ENCODE measurements at regions not wholly inside any gene's neighbourhood (a gene's known extent, or its start where the extent isn't known, plus 50 kb on each side); places are given as distances from the start of the nearest gene placed in this dataset.
"Not testable (repeated sequence)": the region's sequence is repeated elsewhere in the genome, so short reads cannot be mapped to it uniquely, and the experiment has no call there.

DNA sequence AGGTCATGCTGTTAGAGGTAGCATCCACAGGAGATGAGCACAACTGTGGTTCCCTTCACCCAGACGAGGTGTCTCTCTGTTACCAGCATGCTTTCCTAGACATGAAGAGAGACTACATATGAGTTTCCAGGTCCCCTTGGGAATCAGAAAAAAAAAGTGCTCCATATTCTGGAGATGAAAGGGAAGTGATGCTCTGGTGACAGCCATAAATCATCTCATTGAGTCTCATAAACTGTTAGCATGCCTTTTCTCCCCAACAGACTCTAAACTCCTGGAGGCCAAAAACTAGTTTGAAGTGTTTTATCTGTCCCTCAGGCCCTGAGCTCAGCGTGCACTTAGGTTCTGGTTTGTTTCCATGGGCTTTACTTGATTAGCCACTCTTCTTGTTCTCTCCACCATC is 124.6 kb upstream of the CREB1 start:
- no peak for DNase-seq (ENCODE audit: low read depth in 2 of 2)

DNA sequence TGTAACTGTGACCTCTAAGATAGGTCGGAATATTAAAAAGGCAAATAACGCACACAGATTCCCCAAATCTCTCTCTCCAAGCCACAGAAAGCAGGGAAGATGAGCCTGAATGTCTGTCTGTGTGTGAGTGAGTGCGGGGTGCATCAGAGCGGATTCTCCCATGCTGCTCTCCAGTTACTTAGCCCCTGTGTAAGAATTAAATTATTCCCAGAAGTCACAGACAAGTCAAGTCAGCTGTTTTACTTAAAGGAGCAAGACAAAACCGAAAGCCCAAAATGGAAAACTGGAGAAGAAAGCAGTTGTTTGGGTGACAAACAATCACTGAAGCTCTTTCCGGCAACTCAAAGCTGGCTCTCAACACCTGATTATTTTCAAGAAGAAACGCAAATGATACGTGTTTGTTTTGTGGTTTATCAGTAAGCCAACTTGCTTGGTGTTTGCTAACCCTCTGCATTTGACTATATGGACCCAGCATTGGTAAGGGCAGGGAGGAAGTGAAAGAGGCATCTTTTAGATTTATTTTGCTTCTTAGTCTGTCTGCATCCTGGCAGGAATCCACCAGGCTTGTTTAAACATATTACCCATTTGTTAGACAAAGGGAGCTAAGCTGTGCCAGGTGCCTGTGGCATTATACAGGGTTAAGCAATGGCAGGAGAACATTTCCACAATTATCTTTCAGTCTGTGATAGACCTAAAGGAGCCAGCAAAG is 121.5 kb upstream of the CREB1 start:
- peak in 1 of 2 donors; percentile 12 for DNase-seq (ENCODE audit: low read depth in 2 of 2)

DNA sequence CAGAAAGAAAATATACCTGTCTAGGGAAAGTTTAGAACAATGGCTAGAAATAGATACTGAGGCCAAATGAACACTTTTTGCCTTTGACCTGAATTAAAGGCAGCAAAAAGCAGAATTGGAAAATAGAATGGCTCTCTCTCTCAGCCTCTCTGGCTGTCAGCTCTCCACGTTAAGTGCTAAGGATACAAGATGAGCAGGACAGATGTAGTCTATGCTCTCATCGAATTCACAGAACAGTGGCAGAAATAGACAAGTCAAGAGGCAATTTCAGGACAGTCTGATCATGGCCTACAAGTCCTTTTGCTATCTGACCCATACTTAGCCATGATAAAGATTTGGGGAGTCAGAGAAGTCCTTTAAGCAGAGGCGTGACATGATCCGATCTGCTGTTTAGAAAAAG is 120.2 kb upstream of the CREB1 start:
- no peak for DNase-seq (ENCODE audit: low read depth in 2 of 2)

DNA sequence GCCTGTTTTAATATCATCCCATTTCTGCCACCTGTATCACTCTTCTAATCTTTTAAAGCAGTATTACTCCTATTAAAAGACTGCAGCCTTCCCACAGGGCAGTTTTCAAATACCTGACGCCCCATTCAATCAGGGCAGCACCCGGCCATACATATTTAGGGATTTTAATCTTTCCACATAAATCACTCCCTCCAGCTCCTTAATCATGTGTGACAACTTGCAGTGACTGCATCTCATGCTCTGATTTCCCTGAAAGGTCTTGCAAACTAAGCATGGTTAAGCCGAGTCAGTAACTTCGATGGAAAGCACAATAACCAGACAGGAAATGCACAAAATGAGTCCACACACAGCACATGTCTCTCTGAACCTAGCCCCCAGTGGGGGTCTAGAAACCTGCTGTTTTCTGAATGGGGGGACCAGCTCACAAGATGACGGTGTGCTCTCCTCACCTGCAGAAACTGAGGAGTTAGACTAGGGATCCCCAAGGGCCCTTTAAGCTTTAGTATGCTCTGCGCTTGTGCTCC is 116.9 kb upstream of the CREB1 start:
- no peak for DNase-seq (ENCODE audit: low read depth in 2 of 2)

DNA sequence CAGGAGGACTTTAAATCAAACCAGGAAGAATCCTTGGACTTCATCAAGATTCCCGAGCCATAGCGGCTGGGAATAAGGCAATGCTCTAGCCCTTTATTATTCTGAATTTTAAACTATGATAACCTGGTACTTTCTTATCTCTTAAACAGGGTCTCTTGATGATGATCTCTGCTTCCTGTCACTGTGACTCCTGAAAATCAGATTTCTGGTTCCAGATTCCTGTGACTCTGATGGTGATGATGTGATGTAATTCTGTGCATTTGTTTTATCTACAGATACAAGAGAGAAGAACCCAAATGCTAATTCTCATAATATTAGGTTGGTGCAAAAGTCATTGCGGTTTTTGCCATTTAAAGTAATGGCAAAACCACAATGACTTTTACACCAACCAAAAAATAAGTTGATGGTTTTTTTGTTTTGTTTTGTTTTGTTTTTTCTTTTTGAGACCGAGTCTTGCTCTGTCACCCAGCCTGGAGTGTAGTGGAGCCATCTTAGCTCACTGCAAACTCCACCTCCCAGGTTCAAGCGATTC is 116.3 kb upstream of the CREB1 start:
- DNase-seq (ENCODE audit: low read depth in 2 of 2): no peak

DNA sequence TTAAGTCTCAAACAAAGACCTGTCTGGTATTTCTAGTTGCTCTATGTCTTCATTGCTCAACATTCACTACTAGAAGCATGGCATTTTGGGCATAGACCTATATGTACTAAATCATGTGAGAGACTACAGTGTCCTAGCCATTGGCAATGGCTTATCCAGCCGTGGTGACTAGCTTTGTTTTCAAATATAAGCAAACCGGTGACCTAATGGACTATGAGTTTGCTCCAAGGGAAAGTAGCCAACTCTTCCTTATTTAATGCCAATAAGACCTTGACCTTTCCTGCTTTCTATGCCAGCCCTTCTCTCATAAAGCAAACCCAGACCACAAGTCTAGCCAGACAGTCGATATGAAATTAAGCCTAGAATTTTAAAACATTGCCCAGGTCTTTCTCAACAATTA is 113.7 kb upstream of the CREB1 start:
- peak in 1 of 2 donors; percentile 7 for DNase-seq (ENCODE audit: low read depth in 2 of 2)

DNA sequence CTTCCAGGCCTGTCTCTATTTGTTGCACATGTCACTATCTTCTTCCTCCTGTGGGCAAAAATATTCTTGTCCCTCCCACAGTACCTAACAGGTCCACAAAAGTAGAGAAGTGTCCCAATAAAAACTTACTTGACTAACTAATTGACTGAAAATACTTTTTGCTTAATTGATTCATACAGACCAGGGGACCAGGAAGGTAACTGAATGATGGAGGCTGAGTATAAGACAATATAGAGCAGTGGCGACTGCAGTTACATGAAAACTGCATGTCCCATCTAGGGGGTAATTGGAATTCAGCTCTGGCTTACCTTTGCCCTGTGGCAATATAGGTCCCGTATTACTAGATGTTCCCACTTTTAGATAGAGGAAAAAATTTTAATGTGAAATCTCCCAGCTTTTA is 112.9 kb upstream of the CREB1 start:
- no peak for DNase-seq (ENCODE audit: low read depth in 2 of 2)

DNA sequence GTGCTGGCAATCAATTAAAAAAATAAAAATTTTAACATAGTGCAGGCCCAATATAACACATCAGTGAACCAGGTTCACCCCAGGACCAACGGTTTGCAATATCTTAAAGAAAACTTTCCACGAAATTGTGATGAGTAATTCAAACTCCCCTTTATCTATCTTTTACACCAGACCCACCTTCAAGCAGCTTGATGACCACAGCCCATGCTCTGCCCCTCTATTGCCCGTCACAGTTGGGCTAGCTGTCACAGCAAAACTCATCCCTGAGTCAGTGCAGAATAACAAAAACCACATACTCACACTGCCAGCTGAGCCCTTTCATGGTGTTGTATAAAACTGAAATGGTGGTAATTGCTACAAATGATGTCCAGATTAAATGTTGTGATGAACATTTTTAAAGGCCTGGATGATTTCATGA is 112.5 kb upstream of the CREB1 start:
- no peak for DNase-seq (ENCODE audit: low read depth in 2 of 2)

DNA sequence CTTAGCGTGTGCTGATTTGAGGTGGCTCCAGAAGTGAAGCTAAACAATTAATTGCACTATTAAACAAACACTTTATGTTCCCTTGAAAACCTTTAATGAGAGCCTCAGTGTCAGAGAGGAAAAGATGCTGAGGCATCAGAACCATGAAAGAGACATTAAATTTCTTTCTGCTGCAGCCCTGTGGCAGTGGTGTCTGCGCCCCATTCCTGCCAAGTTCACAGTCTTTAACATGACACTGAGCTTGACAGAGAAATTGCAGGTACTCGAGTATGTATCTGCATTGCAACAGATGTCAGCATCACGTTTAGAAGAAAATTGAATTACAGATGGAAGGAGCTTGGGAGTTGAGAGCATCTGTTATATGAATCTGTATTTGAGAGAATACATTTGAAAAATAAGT is 111.3 kb upstream of the CREB1 start:
- DNase-seq (ENCODE audit: low read depth in 2 of 2): no peak

DNA sequence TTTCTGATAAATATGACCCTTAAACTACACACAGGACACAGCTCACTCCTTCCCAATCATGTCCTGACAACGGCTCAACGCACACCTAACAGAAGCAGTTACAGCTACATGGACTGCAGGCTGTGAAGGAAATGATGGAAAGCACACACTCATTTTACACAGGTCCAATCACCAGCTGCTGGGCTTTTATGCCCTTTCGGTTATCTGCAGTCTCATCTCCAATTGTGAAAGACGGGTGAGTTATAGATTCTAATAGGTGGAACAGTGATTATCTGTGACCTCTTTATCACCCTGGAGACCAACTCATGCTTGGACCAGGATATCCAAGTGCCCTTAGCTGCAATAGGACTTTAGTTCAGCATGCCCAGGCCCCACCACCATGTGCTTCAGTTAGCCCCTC is 110.4 kb upstream of the CREB1 start:
- no peak for DNase-seq (ENCODE audit: low read depth in 2 of 2)

DNA sequence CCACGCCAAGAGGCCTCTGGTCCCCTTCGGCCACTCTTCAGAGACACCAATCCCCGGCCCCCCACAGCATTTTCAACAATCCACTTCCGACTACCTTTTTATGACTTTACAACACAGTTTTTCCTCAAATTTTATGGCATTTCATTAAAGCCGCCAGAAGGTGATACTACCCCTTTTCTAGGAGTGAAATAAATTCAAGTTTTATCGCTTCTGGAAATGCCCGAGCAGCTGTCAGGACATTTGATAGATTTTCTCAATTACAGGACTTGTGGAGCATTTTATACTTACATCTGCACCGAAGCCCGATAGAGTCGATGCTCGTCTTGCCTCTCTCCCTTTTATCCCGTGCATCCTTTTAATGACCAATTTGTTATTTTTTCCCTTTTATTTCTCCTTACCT is 108.1 kb upstream of the CREB1 start:
- DNase-seq (ENCODE audit: low read depth in 2 of 2): no peak

DNA sequence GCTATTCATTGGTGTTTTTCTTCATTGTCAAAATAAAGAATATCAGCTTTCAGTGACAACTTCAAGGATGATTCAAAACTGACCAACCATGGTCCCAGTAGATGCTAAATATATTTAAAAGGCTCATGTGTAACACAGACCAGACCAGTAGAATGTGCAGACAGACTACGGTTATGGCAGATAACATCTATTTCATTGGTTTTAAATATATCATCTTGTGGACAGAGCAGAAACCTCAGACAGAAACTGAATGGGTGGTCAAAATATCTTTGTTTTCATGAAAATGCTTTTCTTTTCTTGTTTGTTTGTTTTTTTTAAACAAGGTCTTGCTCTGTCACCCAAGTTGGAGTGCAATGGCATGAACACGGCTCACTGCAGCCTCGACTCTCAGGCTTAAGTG is 107.4 kb upstream of the CREB1 start:
- no peak for DNase-seq (ENCODE audit: low read depth in 2 of 2)

DNA sequence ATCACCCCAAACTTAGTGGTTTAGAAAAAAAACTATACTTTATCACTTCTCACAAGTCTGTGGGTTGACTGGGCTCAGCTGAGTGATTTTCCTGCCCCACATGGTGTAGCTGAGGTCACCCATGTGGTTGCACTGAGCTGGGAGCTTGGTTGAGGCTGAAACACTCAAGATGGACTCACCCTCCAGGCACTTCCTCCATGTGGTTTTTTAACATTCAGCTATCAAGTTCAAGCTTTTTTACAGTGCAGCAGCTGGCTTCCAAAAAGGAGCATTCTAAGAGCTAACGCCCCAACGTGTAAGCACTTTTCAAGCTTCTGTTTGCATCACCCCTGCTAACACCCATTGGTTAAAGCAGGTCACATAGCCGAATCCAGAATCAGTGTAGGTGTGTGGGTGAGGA is 105.9 kb upstream of the CREB1 start:
- DNase-seq (ENCODE audit: low read depth in 2 of 2): no peak

DNA sequence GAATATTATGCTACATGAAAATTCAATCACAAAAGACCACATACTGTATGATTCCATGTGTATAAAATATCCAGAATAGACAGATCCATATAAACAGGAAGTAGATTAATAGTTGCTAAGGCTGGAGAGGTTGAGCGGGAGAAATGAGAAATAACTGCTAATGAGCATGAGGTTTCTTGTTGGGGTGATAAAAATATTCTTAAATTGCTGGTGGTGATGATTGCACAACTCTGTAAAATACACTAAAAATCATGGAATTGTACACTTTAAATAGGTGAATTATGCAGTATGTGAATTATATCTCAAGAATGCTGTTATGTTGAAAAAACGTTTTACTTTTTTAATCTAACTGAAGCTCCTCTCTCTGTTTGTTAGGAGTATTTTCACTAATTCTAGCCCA is 101.8 kb upstream of the CREB1 start:
- no peak for DNase-seq (ENCODE audit: low read depth in 2 of 2)

DNA sequence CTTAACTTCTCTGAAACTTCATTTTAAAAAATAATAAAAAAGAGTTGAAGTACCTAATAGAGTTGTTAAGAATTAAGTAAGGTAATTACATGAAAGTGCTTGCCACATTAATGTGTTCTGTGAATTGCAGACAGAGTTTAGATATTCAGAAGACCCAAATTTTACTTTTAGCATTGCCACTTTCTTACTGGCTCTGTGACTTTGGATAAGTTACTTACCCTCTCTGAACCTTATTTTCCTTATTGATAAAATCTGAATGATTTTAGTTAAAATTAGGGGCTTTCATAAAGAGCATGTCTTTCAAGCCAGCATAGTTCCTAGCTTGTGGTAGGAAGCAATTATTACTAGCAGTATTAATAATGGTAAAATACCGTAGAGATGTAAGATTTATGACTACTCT is 101.2 kb upstream of the CREB1 start:
- no peak for DNase-seq (ENCODE audit: low read depth in 2 of 2)

DNA sequence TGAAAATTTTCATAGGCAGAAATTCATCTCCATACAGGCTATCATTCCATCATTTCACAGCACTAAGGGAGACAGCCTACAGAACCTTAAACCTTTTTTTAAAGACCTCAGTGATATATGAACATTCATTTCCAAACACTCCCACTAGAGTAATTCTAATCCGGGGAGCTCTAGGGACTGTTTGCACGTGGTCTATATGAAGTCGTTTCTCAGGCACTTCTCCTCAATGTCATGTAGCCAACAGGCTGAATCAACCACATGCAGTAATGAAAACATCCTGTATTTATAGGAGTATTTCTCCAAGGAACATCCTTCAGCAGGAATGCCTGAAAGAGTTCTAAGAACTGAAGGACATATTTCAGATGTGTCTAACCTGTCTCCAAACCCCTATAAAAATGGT is 97.3 kb upstream of the CREB1 start:
- peak in 1 of 2 donors; percentile 5 for DNase-seq (ENCODE audit: low read depth in 2 of 2)

DNA sequence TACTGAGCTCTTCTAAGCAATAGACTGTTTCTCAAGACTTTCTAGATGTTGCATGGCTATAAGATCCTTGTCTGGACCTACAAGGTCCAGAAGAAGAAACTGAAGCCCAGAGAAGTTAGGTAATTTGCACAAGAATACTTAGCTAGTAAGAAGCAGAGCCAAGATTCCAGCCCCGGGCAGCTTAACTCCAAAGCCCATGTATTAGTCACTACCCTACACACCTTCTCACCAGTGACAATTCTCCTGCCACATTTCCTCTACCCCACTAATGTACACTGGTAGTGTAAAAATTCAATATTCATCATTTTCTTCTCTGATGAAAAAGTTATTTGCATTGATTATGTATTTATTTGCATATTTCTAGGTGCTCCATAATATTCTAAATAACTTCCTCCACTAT is 95.5 kb upstream of the CREB1 start:
- DNase-seq (ENCODE audit: low read depth in 2 of 2): no peak

DNA sequence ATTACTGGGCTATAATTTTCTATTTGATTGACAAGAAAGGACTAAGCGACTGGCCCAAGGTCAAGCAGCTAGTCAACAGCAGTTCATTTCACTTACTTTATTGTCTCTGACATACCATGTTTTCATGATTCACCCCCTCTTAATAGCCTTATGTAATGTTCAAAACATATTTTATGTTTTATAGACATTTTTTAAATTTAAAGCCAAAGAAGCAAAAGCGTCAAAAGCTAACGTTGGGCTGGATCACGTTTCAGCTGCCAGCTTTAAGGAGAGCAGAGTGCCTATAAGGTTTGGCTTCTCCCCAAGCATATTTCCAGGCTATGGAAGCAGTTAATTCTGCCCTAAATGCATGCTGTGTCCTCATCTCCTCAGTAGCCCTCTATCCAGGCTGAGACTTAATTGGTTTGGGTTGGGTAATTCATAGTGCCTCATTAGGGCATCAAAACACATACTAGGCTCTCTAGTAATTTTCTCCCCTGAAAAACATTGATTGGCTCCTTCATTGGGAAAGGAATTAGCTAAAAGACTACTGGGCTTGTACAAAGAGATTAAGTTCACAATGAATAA is 94.8 kb upstream of the CREB1 start:
- no peak for DNase-seq (ENCODE audit: low read depth in 2 of 2)

DNA sequence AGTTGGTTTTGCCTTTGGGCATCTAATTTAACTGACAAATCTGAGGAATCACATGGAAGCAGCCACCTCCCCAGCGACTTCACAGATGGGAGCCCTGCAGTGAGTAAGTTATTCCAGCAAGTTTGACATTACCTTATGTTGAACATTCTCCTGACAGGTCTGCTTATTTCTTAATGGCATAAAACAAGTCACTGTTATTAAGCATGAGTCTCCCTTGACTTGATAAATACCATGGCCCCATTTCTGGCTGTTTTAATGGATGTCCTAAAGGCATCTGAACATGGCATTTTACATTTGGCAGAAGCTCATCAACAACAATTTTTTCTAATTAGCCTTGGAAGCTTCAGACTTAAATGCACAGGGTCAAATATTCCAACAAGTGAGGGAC is 92.6 kb upstream of the CREB1 start:
- no peak for DNase-seq (ENCODE audit: low read depth in 2 of 2)

DNA sequence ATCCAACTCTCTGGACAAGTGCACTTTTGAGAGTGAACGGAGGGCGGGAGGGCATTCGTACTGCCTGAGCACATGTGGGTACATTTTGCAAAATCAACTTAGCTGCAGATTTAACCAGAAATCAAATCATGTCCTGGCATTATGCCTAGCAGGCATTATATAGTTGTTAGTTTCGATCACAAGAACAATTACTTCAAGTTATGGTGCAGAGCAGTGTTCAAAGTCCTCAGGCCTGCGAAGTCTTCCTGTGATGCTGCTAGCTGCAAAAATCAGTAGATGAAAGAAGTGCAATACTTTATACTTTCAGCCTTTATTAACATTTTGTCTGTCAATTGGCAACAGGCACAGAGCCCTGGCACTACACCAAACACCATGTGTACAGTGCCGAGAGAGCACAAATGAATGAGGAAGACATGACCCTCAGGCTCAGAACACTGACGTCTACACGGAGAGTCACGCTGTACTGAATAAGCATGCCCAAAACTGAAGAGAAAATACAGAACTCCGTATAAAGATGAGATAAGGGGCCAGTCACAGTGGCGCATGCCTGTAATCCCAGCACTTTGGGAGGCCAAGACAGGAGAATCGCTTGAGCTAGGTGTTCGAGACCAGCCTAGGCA is 92.1 kb upstream of the CREB1 start:
- no peak for DNase-seq (ENCODE audit: low read depth in 2 of 2)

DNA sequence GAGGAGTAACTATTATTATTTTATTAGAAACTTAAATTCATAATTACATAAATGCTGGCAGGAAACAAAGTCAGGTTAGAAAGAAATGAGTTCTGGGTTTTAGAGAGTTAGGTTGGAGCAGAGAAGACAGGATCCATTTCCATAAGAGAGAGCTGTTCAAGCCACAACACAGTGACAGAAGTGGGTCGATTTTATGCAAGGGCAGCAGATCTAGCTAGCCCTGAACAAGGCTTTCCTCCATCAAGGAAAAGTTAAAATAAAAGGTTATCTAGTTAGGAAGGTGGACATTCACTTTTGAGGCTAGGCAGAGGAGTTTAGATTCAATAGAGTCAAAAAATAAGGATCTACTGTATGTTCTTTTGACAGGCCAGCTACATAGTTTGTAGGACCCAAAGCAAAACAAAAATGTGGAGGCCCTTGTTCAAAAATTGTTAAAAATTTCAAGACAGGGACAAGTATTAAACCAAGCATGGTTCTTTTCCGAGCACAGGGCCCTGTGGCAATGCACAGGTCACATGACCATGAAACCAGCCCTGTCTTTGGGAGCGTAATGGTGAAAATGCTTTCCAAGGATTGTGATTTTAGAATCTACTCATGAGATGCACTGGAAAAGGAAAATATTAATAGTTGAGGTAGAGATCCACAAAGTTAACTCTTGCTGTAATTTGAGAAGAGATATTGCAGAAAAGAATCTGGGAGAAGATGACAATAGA is 91.2 kb upstream of the CREB1 start:
- DNase-seq (ENCODE audit: low read depth in 2 of 2): no peak

DNA sequence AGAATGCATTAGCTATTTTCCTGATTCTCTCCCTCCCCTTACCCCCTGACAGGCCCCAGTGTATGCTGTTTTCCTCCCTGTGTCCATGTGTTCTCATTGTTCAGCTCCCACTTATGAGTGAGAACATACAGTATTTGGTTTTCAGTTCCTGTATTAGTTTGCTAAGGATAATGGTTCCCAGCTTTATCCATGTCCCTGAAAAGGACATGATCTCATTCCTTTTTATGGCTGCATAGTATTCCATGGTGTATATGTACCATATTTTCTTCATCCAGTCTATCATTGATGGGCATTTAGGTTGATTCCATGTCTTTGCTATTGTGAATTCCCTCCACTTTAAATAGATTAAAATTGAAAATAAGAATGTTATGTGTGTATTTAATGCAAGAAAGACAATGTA is 89.9 kb upstream of the CREB1 start:
- DNase-seq (ENCODE audit: low read depth in 2 of 2): not testable (repeated sequence)

Data from dermis microvascular lymphatic vessel endothelial cell (primary cell).